NCI-H187 treated with DMSO at 0.1 percent for 48 hours (cell line): ENCODE measurements at regions not wholly inside any gene's neighbourhood (a gene's known extent, or its start where the extent isn't known, plus 50 kb on each side); places are given as distances from the start of the nearest gene placed in this dataset.

ENCODE experiments used
- DNase-seq: peaks from one replicate; lab custom pipeline; 2025; lab: John Stamatoyannopoulos, UW

- peak; percentile 69 for DNase-seq
Observed at GRCh38 chr9:7394002-7394774, 405.4 kb downstream of the DMAC1 start.

GRCh38 chr9:7392148-7392547 is 407.4 kb downstream of the DMAC1 start:
- DNase-seq: no peak

GRCh38 chr9:7388755-7389154 is 410.8 kb downstream of the DMAC1 start:
- DNase-seq: no peak

- no peak for DNase-seq
Observed at GRCh38 chr9:7387840-7388239, 411.7 kb downstream of the DMAC1 start.

GRCh38 chr9:7382304-7382703 is 417.3 kb downstream of the DMAC1 start:
- DNase-seq: no peak

GRCh38 chr9:7377489-7377888 is 422.1 kb downstream of the DMAC1 start:
- DNase-seq: no peak

- DNase-seq: no peak
Observed at GRCh38 chr9:7376833-7377232, 422.7 kb downstream of the DMAC1 start.

GRCh38 chr9:7376213-7376612 is 423.4 kb downstream of the DMAC1 start:
- DNase-seq: no peak

- DNase-seq: no peak
Observed at GRCh38 chr9:7375013-7375511, 424.5 kb downstream of the DMAC1 start.

- DNase-seq: no peak
Observed at GRCh38 chr9:7370988-7371387, 428.6 kb downstream of the DMAC1 start.

- DNase-seq: no peak
Observed at GRCh38 chr9:7370381-7370780, 429.2 kb downstream of the DMAC1 start.

GRCh38 chr9:7369384-7369821 is 430.2 kb downstream of the DMAC1 start:
- no peak for DNase-seq

GRCh38 chr9:7368410-7369292 is 430.9 kb downstream of the DMAC1 start:
- no peak for DNase-seq

- no peak for DNase-seq
Observed at GRCh38 chr9:7367726-7368125, 431.9 kb downstream of the DMAC1 start.

GRCh38 chr9:7366121-7366520 is 433.5 kb downstream of the DMAC1 start:
- DNase-seq: no peak

GRCh38 chr9:7363777-7364477 is 435.7 kb downstream of the DMAC1 start:
- no peak for DNase-seq

- DNase-seq: no peak
Observed at GRCh38 chr9:7360513-7360912, 439.1 kb downstream of the DMAC1 start.

GRCh38 chr9:7358876-7359275 is 440.7 kb downstream of the DMAC1 start:
- DNase-seq: no peak

GRCh38 chr9:7354704-7355103 is 444.9 kb downstream of the DMAC1 start:
- no peak for DNase-seq

- DNase-seq: no peak
Observed at GRCh38 chr9:7348692-7349091, 450.9 kb downstream of the DMAC1 start.

- DNase-seq: no peak
Observed at GRCh38 chr9:7347556-7347955, 452.0 kb downstream of the DMAC1 start.

GRCh38 chr9:7346144-7346543 is 453.4 kb downstream of the DMAC1 start:
- DNase-seq: no peak
